ENCODE measurements at regions not wholly inside any gene's neighbourhood (a gene's known extent, or its start where the extent isn't known, plus 50 kb on each side); places are given as distances from the start of the nearest gene placed in this dataset.
"Not testable (repeated sequence)": the region's sequence is repeated elsewhere in the genome, so short reads cannot be mapped to it uniquely, and the experiment has no call there.

DNA sequence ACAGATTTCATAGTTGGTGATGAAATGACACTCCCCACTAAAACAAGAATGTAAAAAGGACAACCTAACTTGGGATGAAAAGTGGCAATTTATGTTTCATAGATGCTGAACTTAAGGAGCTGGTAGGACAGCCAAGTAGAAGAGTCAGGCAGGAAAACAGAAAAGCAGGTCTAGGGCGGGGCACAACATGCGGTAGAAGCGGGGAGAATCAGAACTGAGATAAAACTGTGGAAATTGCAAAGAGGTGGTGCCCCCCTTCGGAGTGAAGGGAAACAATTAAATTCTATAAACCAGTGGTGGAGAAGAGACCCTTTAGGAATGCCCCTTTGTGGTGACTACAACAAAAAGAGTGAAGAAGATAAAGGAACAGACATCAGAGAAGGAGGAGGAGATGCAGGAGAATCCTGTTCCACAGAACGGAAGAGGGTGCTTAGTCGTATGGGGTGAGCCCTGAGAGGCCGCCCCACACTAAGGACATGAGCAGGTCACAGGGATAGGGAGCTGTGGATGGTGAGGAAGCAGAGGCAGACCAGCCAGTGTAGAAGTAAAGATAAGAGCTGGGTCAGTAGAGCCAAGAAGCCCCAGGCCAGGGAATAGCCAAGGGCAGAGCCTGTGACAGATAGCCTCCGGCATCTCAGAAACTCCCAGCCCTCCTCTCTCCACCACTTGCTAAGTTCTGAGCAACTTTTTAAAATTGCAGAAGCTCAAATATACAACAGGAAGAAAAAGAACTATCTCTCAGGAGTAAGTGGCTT, 100.3 kb upstream of the DOCK9 start:
- no peak for DNase-seq

- no peak for DNase-seq
Observed at GRCh38 chr13:99080131-99080530, 102.3 kb upstream of the DOCK9 start.

DNA sequence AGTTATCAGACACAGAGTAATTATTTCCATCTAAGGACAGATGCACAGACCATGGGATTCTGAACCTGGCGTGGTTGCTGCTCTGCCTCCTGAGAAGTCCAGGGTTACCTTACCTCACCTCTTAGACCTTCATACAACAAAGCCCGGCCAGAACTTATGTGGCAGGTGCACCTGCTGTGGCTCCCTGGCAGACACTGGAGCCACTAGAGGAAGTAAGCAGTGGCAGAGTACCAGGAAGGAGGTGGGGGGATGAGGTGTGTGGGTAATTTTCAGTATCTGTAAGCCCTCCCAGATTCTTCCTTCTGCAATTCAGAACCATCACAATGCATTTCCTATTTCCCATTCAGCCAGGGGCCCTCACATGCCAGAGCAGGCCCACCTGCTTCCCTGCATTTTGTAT, 106.1 kb upstream of the DOCK9 start:
- no peak for DNase-seq

DNA sequence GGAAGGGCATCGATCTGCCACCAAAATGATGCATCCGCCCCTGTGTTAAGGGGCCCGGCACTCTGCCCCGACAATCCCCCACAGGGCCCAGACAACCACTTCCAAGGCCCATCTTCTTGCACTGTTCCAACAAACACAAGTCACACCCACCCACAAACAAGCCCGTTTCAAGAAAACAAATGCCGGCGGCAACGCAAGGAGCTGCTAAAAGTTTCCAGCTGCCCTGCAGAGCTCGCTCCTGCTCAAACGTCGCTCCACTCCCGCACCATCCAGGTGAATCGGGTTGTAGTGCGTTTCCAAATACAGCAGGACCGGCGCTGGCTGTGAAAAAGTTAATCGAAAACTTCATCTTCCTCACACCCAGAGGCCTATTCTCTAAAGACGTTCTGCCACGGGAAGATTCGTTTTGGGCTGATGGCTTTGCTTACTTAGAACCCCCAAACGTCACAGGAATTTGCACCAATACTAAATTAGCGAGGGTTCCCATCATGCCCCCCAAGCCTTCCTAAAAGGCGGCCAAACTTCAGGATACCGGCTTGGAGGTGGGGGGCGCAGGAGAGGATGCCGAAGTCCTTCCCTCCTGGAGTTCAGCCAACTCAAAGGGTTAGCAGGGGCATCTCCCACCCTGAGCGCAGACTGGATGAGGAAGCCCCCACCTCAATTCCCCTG, 107.4 kb upstream of the DOCK9 start:
- no peak for DNase-seq

DNA sequence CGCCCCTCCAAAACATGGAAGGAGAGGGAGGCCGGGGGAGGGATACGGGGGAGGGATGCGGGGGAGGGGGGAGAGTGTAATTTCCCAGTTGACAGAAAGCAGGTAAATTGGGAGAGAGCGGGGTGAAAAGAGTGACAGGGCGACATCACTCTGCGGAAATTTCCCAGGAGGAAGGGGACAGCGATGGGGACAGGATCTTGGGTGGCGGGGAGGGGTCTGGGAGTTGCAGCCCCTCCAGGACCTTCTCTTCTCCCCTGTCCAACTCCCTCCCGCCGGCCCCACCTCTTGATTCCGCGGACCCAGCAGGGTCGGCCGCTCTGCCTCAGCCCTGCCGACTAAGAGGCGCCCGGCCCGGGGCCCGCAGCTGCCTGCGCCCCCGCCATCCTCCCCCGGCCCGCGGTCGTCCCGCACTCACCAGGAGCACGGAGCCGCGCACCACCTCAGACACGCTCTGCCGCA, 108.0 kb upstream of the DOCK9 start:
- DNase-seq: no peak

DNA sequence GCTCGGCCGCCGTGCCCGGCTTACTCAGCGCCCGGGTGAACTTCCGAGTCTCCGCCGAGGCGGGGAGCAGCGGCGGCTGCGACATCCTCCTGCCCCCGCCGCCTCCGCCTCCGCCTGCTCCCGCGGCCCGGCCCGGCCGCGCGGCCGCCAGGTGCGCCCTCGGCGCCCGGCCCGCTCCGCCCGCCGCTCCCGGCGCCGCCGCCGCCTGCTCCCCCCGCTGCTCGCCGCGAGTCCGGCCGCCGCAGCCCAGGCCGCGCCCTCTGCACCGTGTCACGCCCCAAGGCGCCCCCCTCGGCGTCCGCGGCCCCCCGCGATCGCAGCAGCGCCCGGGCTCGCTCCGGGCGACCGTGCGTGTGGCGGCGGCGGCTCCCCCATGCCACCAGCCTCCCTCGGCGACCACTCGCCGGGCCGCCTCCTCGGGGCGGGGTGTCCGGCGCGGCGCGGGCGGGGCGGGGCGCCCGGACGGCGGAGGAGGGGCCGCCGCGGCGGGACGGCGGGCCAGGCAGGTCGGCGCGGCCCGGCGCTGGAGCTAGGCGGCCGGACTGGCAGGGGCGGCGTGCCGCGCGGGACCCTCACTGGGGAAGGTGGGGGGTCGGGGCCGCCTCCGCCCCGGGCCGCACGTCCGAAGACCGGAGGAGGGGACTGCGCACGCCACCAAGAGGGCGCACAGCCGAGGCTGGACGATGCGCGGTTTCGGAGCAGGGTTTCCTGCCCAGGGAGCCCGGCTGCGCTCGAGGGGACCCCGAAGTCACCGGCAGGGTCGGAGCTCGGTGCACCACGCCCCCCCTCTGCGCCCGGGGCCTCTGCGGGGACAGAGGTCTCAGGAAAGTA, 108.6 kb upstream of the DOCK9 start:
- DNase-seq: peak; percentile 11

GRCh38 chr13:99087098-99087953, 109.5 kb upstream of the DOCK9 start:
- peak; percentile 86 for DNase-seq

DNA sequence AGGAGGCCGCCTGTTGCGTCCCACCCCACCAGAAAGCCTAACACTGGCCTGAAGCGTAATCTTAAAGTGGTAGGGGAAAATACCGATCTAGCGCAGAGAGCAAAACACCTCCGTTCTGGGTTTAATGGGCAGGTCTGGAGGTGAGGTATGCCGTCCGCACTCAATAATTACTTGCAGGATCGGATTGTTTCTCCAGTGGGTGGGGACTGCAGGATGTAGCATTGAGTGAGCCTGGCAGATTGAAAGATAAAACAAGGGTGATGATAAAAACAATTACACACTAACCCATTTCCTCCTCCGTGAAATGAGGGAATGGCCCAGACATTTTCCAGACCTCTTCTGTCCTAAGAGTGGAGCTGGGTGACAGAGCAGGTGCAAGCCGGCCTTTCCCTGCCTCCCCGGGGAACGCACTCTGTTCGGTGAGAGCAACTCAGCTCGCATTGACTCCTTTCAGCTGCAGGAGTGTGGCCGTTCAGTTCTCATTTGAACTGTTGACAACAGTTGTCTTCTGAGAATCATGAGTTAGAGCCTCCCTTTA, 110.2 kb upstream of the DOCK9 start:
- peak; percentile 47 for DNase-seq

- DNase-seq: no peak
Observed at GRCh38 chr13:99093997-99094396, 106.7 kb upstream of the UBAC2 start.

DNA sequence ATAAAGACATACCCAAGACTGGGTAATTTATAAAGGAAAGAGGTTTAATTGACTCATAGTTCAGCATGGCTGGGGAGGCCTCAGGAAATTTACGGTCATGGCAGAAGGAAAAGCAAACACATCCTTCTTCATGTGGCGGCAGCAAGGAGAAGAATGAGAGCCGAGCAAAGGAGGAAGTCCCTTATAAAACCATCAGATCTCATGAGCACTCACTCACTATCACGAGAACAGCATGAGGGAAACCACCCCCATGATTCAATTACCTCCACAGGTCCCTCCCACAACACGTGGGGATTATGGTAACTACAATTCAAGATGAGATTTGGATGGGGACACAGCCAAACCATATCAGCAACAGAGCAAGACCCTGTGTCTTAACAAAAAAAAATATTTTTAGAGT, 98.8 kb upstream of the UBAC2 start:
- not testable (repeated sequence) for DNase-seq

- no peak for DNase-seq
Observed at GRCh38 chr13:99103536-99103935, 97.1 kb upstream of the UBAC2 start.

- DNase-seq: no peak
Observed at GRCh38 chr13:99104396-99104795, 96.3 kb upstream of the UBAC2 start.

- DNase-seq: no peak
Observed at GRCh38 chr13:99105160-99105559, 95.5 kb upstream of the UBAC2 start.

GRCh38 chr13:99113351-99113750, 87.3 kb upstream of the UBAC2 start:
- no peak for DNase-seq

DNA sequence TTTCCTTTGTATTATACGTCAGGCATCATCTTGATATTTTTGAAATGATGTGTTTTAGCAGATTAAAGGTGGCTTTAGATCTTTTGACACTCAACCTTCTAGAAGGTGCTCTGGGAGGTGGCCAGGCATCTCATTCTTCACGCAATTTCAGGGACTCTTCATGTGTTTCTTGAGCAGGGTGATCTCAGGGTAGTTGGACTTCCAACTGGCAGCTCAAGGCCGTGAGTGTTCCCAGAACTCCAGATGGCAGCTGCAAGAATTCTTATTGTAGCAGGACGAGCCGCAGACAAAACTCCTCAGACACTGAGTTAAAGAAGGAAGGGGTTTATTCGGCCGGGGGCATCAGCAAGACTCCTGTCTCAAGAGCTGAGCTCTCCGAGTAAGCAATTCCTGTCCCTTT, 82.5 kb upstream of the UBAC2 start:
- no peak for DNase-seq

- no peak for DNase-seq
Observed at GRCh38 chr13:99119656-99120055, 81.0 kb upstream of the UBAC2 start.

- no peak for DNase-seq
Observed at GRCh38 chr13:99120751-99121150, 79.9 kb upstream of the UBAC2 start.

- no peak for DNase-seq
Observed at GRCh38 chr13:99122171-99122570, 78.5 kb upstream of the UBAC2 start.

DNA sequence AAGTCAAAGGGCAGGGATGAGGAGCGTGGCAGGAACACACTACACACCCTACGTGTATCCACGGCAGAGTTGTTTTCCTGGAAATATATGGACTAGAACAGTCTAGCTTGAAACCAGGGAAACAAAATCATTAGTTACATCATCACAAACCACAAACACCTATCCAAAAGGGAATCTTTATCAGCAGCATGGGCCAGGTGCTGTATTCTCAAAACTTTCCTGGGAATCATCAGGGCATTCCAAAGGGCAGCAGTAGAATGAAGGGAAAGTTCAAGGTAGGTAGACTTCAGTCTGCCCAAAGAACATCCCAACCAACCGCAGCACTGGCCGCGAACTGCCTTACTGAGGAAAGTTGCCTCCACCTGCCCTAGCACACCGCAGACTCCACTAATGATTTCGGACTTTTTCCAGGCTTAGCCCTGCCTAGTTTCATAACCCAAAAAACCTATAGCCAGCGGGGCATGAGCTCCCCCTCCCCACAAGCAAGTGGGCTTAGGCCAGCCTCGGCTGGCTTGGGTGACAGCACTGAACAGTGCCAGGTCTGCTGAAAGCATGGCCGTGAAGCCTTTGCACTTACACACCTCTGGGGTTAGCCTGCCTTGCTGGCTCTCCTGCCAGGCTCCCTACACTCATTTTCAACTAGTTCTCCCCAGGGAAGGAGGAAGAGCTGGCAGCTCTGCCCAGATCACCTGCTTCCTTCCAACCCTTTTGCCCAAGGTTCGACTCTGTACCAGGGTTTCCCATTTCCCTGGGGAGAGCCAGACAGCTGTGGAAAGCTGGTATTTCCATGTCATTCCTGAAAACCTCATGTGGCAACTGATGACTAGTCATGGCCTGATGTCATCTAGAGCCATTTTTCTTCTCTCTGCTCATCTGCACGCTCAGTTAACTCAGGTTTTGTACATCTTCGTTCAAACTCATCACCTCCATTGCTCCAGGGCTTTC, 77.3 kb upstream of the UBAC2 start:
- DNase-seq: no peak

- no peak for DNase-seq
Observed at GRCh38 chr13:99124046-99124400, 76.6 kb upstream of the UBAC2 start.

DNA sequence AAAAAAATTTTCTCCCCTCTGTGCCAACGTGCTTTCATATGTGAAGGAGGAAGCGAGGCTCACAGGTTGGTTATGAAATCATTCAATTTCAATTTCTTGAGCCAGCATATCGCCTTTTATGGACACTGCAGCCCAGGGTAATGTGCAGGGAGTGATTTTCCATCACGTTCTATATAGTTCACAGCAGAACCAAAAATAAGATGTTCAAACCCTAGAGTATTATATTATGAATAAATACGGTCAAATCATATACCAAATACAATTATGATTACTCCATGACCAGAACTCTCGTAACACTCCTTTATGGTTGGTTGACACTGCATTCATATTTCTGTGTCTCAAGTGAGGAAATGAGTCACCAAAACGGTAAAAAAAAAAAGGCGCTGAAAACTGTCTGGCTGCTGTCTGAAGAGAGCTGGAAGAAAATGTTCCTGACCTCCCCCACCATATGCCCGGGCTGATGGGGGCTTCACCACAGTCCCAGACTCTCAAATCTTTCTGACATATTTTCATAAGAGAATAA, 75.8 kb upstream of the UBAC2 start:
- no peak for DNase-seq

All from DMS153 (cell line).